GM18873 (cell line): ENCODE measurements at regions not wholly inside any gene's neighbourhood (a gene's known extent, or its start where the extent isn't known, plus 50 kb on each side); places are given as distances from the start of the nearest gene placed in this dataset.

Source experiments
- ATAC-seq: cut with Tn5 transposase; IDR thresholded peaks from one replicate; pipeline ENCODE4 v1.9.1; 2021; ENCODE audit warnings: mild to moderate bottlenecking, moderate library complexity, moderate number of reproducible peaks; ENCODE audit not compliant: unreplicated experiment, low FRiP score

DNA sequence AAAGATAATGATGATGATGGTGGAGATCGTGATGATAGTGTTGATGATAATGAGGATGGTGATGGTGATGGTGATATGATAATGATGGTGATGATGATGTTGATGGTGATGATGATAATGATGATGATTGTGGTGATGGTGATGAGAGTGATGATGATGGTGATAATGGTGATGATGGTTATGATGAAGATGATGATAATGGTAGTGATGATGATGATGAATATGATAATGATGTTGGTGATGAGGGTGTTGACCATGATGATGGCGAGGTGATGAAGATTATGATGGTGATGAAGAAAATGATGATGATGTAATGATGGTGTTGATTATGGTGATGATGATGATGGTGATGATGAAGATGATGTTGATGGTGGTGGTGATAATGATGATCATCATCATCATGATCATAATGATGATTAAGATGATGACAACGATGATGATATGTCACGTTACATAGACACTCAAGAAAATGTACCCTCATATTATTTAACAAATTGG is 1106.4 kb downstream of the NLGN4X start:
- ATAC-seq = no peak

DNA sequence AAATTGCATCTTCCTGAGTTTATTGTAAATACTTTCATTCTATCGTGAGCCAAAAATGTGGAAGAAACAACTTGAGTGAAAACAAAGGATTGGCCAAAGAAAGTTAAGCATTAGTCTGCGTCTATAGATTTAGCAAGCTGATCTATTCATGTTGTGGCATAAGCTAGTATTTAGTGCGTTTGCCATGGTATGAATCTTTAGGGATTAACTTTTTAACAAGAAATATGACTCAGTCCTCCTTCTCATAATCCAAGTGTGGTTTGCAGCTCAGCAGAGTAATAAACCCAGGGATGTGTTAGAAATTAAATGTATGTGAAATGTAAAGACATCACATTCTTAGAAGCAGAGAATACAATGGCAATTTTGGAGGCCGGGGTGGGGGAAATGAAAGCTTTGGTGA is 1110.9 kb downstream of the NLGN4X start:
- no peak for ATAC-seq

DNA sequence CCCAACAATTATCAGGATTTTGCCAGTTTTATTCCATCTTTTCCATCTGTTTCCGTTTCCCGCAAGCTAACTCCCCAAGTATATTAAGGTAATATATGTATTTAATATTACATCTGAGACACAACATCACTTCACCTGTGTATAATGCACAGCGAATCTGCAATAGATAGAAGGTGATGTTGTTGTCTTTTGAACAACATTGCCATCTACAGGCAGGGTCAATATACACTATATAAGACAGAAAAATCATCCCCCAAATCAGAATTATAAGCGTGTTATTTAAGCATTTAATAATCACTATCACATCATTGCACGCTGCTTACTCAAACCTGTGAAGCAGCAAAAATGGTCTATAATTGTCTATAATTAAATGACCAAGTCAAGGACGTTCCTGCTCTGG is 1115.5 kb downstream of the NLGN4X start:
- no peak for ATAC-seq

GRCh38 chrX:5100004-5100403 is 1128.7 kb downstream of the NLGN4X start:
- ATAC-seq = no peak

DNA sequence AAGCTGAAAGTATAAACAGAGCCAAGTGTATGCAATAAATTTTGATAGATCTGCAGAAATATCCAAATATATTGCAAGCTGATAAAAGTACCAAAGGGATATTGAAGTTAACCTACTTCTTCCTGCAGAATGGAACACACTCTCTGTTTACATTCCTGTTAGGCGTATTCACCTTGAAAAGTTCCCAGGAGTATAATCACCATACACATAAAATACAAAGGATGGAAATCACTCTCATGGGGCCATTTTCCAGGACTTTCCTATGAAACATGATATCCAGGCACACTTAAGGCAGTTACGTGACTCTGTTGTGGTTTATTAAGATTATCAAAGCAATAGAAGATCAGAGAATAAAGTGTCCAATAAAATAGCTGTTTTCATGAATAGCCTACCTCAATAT is 1142.3 kb downstream of the NLGN4X start:
- ATAC-seq = no peak

DNA sequence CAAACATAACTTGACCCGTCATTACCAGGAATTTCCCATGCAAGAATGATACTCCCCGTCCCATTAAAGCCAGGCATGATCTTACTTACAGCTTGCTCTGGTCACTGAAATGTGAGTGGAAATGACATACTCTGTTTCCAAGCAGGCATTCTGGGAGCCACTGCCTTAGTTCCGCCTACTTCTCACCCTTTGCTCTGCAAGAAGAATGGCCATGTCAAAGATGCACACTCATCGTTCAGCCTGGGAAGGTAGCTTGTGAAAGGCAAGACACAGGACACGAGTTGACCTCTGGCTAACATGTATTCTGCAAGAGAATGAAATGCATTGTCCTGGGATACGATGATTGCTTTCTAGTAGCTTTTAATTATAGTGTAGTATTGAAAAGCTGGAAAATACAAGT is 1144.4 kb downstream of the NLGN4X start:
- no peak for ATAC-seq

- ATAC-seq = no peak
These were observed 1146.0 kb downstream of the NLGN4X start for GRCh38 chrX:5082705-5083104.

DNA sequence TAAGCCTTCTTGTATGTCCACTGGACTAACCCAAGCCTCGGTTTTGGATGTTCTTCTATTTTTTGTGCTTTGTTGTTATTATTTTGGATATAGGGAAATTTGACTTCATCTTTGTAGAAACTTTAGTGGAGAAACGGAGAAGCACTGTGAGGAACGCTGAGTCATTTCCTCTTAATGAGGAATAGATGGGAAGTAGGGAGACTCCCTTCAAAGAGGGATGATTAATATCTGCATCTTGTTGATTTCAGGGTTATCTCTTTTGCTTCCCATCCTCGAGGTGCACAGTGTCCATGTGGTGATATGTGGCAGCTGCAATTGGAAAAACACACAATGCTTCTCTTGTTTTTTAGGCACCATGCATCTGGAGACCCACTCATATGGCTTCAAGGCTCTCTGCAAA is 1147.9 kb downstream of the NLGN4X start:
- ATAC-seq = no peak

GRCh38 chrX:5068550-5068949 is 1160.1 kb downstream of the NLGN4X start:
- ATAC-seq = no peak

- ATAC-seq = no peak
These were observed 1170.9 kb downstream of the NLGN4X start for GRCh38 chrX:5057786-5058185.

GRCh38 chrX:5054852-5055251 is 1173.8 kb downstream of the NLGN4X start:
- ATAC-seq = no peak

DNA sequence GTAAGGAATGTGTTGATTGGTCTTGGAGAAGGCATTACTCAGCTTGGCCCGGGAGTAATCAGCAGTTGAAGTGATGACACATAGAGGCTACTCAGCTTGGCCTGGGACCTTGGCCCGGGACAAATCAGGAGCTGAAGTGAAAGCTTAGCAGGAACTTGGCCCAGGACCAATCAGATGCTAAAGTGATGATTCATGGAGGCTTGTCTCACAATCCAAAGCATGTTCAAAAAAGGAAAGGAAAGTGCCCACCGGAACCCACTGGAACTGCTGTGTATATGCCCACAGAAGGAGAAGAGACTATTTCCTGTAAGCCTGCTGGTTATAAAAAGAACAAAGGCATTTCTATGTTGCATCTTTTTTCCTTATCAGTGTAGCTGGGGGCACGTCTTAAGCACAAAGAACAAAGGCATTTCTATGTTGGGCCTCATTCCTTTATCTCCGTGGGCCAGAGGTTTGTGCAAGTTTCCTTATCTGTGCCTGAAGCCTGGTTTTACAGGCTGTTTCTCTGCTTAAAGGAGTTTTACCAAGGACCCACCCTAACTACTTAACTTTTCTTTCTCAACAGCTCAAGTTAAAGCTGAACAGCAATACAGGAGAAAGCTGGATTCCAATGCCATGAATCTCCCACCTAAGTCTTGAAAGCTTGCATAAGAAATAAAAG is 1176.7 kb downstream of the NLGN4X start:
- ATAC-seq = no peak

DNA sequence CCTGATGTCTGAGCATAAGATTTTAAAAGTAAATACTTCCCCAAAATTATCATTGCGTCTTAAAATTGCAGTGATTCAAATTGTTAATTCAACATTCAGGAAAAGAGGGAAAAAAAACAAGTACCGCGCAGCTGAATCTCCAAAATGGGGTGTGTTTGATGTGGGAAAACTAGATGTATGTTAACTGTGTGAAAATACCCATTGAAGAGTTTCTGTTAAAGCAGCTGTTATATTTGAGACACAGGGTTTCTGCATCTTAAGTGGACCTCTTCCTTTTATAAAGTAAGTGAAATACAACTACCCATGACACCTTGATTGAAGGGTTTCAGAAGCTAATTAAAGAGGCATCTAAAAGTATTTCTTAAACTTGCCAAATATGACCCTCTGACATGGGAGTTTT is 1186.1 kb downstream of the NLGN4X start:
- no peak for ATAC-seq

- no peak for ATAC-seq
These were observed 1196.9 kb downstream of the NLGN4X start for GRCh38 chrX:5031792-5032191.

DNA sequence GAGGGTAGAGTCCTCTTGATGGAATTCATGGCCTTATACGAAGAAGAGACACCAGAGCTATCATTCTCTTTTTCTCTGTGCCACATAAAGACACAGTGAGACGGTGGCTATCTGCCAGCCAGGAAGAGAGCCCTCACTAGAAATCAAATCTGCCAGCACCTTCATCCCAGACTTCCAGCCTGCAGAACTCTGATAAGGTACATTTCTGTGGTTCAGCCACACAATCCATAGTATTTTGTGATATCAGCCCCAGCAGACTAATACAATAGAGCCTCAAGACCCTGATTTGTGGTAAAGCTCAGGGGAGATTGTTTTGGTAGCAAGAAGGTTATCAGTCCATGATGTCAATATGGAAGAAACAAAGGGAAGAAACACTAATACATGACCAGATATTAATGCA is 1213.2 kb downstream of the NLGN4X start:
- no peak for ATAC-seq

GRCh38 chrX:4994855-4995254 is 1233.8 kb downstream of the NLGN4X start:
- no peak for ATAC-seq

DNA sequence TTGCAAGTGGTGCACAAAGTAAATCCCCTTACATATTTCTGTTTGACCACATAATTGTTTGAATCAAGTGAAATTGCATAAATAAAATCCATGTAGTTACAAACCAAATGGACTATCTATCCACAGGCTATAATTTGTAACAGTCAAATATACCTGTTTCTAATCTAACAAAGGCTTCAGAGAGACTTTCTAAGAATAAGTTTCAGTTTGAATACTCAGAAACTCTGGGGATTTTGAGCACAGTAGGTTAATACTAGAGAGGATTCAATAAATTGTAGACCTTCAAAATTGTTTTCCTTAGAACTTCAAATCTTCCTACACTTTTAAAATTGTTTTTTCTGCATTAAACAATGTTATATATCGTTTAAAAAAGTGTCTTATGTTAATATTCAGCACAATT is 1250.1 kb downstream of the NLGN4X start:
- no peak for ATAC-seq

DNA sequence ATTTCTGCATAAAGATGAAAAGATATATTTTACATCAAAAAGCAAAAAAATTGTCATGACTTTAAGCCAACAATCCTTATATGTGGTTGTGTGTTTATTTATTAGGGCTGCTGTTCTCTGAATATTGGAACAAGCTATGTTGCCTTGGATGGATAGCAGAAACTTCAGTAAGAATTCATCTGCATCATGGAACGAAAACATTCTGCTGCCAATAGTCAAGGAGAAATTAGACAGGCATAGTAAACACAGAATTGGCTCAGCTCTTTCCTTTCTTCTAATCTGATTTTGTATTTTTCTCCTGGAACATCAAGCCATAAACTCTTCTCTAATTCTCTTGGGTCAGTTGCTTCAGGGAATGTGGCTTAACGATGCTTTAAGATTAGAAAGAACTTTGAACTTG is 1257.0 kb downstream of the NLGN4X start:
- no peak for ATAC-seq

DNA sequence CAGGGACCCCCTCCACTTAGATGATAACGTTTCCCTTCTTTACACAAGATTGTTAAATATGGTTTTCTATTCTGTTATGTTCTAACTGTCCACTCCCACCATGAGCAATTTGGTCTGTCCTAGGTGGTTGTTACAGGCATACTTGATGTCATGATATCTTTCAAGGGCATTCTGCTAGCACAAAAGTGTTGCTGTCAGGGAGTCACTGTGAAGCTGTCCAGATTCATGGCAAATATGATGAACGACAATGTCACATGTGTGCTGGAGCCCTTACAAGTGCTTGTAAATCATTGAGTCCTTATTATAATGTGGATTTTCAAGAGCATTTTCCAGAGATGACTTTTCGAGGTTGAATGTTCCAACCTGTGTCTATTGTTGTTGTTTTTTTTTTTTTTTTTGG is 1250.7 kb upstream of the PRKX start:
- ATAC-seq = no peak

DNA sequence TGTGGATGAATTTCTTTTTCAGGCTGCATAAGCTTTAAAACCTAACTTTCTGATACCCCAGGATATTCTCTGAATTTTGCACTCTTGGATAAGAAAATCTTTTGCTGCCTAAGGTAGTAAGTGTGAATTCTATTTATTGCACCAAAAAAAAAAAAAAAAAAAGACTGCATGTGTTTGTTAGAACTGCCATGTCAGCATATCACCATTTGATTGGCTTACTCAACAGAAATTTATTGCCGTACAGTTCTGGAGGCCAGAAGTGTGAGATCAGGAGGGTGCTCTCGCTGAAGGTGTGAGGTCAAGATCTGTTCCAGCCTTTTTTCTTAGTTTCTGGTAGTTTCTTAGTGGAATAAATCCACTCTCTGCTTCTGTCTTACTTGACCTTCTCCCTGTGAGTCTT is 1250.0 kb upstream of the PRKX start:
- ATAC-seq = no peak

DNA sequence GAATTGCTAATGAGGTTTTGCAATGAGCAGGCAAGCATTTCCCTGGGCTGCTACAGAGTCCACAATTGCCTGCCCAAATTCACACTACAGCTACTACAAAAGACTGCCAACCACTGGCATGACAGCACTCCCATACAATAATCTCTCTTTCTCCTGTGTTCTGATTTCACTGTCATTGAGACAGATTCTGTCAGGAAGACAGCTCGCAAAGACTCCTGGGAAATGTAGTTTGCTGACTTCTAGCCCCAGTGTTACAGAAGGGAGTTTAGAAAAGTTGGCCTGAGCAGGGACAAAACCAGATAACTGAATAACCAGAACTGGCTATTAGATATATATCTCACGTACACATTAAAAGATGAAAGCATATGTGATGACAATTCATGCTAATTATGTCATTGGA is 1231.3 kb upstream of the PRKX start:
- ATAC-seq = no peak

DNA sequence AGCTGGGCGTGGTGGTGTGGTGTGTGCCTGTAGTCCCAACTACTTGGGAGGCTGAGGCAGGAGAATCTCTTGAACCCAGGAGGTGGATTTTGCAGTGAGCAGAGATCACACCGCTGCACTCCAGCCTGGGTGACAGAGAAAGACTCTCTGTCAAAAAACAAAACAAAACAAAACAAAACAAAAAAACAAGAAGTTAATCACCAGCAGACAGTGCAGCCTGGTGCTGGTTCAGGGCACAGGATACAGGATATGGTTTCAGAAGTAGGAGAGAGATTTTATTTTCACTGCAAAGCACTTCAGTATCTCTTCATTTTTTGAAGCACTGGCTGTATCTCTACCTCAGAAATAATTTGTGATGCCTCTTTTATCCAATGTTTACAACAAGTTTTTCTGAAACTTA is 1222.9 kb upstream of the PRKX start:
- ATAC-seq = no peak

GRCh38 chrX:4935846-4936245 is 1222.4 kb upstream of the PRKX start:
- ATAC-seq = no peak
